ACC112 (cell line): ENCODE measurements at regions not wholly inside any gene's neighbourhood (a gene's known extent, or its start where the extent isn't known, plus 50 kb on each side); places are given as distances from the start of the nearest gene placed in this dataset.
"Not testable (repeated sequence)": the region's sequence is repeated elsewhere in the genome, so short reads cannot be mapped to it uniquely, and the experiment has no call there.

Source experiments
- H2AFZ ChIP-seq: fragments of 200-600 bp; sonication (generic); one replicate; pipeline ENCODE4 v1.6.0; 2017; ENCODE audit warnings: antibody characterized with exemption, low read length; ENCODE audit not compliant: unreplicated experiment
- H3K27ac ChIP-seq: fragments of 200-600 bp; sonication (generic); 2 replicates; pipeline ENCODE4 v1.5.1; 2014; ENCODE audit warnings: low read depth, mild to moderate bottlenecking, antibody characterized with exemption, low read length, moderate library complexity
- H3K27me3 ChIP-seq: fragments of 200-600 bp; sonication (generic); 2 replicates; pipeline ENCODE4 v1.6.1; 2014; ENCODE audit warnings: mild to moderate bottlenecking, antibody characterized with exemption, low read length, moderate library complexity, mixed read lengths; ENCODE audit not compliant: insufficient read depth
- H3K36me3 ChIP-seq: fragments of 200-600 bp; sonication (generic); 2 replicates; pipeline ENCODE4 v1.6.1; 2016; ENCODE audit warnings: mild to moderate bottlenecking, antibody characterized with exemption, low read length, moderate library complexity, mixed read lengths; ENCODE audit not compliant: insufficient read depth
- H3K4me1 ChIP-seq: fragments of 200-600 bp; sonication (generic); one replicate; pipeline ENCODE4 v1.6.1; 2016; ENCODE audit warnings: low read length, mixed read lengths; ENCODE audit not compliant: insufficient read depth, unreplicated experiment, control insufficient read depth
- H3K4me3 ChIP-seq: fragments of 200-600 bp; sonication (generic); 2 replicates; pipeline ENCODE4 v1.5.1; 2014; ENCODE audit warnings: mild to moderate bottlenecking, low read depth, low read length
- H3K79me2 ChIP-seq: fragments of 200-600 bp; sonication (generic); one replicate; pipeline ENCODE4 v1.6.0; 2016; ENCODE audit warnings: low read length; ENCODE audit not compliant: control insufficient read depth, unreplicated experiment, insufficient read depth

- Histone ChIP-seq H3K27ac (no peak overlapping the region), H3K36me3 (no peaks in the 10 kb centered on the region), H3K79me2 (no peaks in the 10 kb centered on the region), H3K4me3 (no peak overlapping the region), H3K4me1 (peaks cover 14% of the 10 kb centered on the region), H2AFZ (no peak overlapping the region), H3K27me3 (no peaks in the 10 kb centered on the region)
Measured at GRCh38 chr17:31678431-31678830, 180.6 kb downstream of the COPRS start.

GRCh38 chr17:31677681-31678080, 181.4 kb downstream of the COPRS start:
- Histone ChIP-seq H3K4me1 (peaks cover 16% of the 10 kb centered on the region), H3K4me3 (no peak overlapping the region), H3K79me2 (no peaks in the 10 kb centered on the region), H3K36me3 (no peaks in the 10 kb centered on the region), H3K27me3 (no peaks in the 10 kb centered on the region), H3K27ac (no peak overlapping the region), H2AFZ (no peak overlapping the region)

GRCh38 chr17:31677036-31677435, 182.0 kb downstream of the COPRS start:
- H2AFZ ChIP-seq = no peak overlapping the region
- H3K4me1 ChIP-seq = peaks cover 22% of the 10 kb centered on the region
- H3K27me3 ChIP-seq = no peaks in the 10 kb centered on the region
- H3K4me3 ChIP-seq = no peak overlapping the region
- no peaks in the 10 kb centered on the region for H3K36me3 ChIP-seq
- H3K79me2 ChIP-seq = no peaks in the 10 kb centered on the region
- no peak overlapping the region for H3K27ac ChIP-seq

- not testable (repeated sequence) for H3K36me3 ChIP-seq, H3K27me3 ChIP-seq, H3K79me2 ChIP-seq, H3K4me3 ChIP-seq, H2AFZ ChIP-seq, H3K27ac ChIP-seq
- H3K4me1 ChIP-seq = peaks cover 23% of the 10 kb centered on the region
Measured at GRCh38 chr17:31675392-31675791, 183.7 kb downstream of the COPRS start.

- H2AFZ ChIP-seq = no peak overlapping the region
Measured at GRCh38 chr17:31674717-31675349, 184.2 kb downstream of the COPRS start.

GRCh38 chr17:31674305-31674704, 184.7 kb downstream of the COPRS start:
- Histone ChIP-seq H3K79me2 (no peaks in the 10 kb centered on the region), H2AFZ (no peak overlapping the region), H3K27me3 (no peaks in the 10 kb centered on the region), H3K36me3 (no peaks in the 10 kb centered on the region), H3K27ac (peak overlapping the region; percentile 27; the same call in 1 of the 2 replicates), H3K4me1 (peaks cover 23% of the 10 kb centered on the region), H3K4me3 (no peak overlapping the region)

More at GRCh38 chr17:31674717-31675349, 184.2 kb downstream of the COPRS start:
- peak overlapping the region; percentile 27; the same call in 1 of the 2 replicates for H3K27ac ChIP-seq
- no peaks in the 10 kb centered on the region for H3K36me3 ChIP-seq
- no peaks in the 10 kb centered on the region for H3K79me2 ChIP-seq
- peaks cover 23% of the 10 kb centered on the region for H3K4me1 ChIP-seq
- no peaks in the 10 kb centered on the region for H3K27me3 ChIP-seq
- H3K4me3 ChIP-seq = no peak overlapping the region

- no peak overlapping the region for H3K4me3 ChIP-seq
- H3K27me3 ChIP-seq = no peaks in the 10 kb centered on the region
- no peak overlapping the region for H2AFZ ChIP-seq
- H3K27ac ChIP-seq = no peak overlapping the region
- H3K4me1 ChIP-seq = peaks cover 23% of the 10 kb centered on the region
- H3K79me2 ChIP-seq = no peaks in the 10 kb centered on the region
- H3K36me3 ChIP-seq = no peaks in the 10 kb centered on the region
Measured at GRCh38 chr17:31673076-31673475, 186.0 kb downstream of the COPRS start.

GRCh38 chr17:31672161-31672819, 186.8 kb downstream of the COPRS start:
- H3K36me3 ChIP-seq = no peaks in the 10 kb centered on the region
- H3K4me3 ChIP-seq = no peak overlapping the region
- no peaks in the 10 kb centered on the region for H3K27me3 ChIP-seq
- H3K27ac ChIP-seq = no peak overlapping the region
- H3K4me1 ChIP-seq = peaks cover 23% of the 10 kb centered on the region
- no peak overlapping the region for H2AFZ ChIP-seq
- H3K79me2 ChIP-seq = no peaks in the 10 kb centered on the region

- H3K36me3 ChIP-seq = no peaks in the 10 kb centered on the region
Measured at GRCh38 chr17:31663576-31663975, 195.5 kb downstream of the COPRS start.

GRCh38 chr17:31660684-31661083, 198.4 kb downstream of the COPRS start:
- Histone ChIP-seq H3K27me3 (peaks cover 6% of the 10 kb centered on the region; the same call in 1 of the 2 replicates), H3K36me3 (no peaks in the 10 kb centered on the region), H2AFZ (no peak overlapping the region), H3K79me2 (no peaks in the 10 kb centered on the region), H3K4me1 (no peaks in the 10 kb centered on the region), H3K4me3 (no peak overlapping the region), H3K27ac (no peak overlapping the region)

More at GRCh38 chr17:31663576-31663975, 195.5 kb downstream of the COPRS start:
- Histone ChIP-seq H2AFZ (no peak overlapping the region), H3K4me1 (no peaks in the 10 kb centered on the region), H3K4me3 (no peak overlapping the region), H3K27ac (no peak overlapping the region), H3K27me3 (peaks cover 6% of the 10 kb centered on the region; the same call in 1 of the 2 replicates), H3K79me2 (no peaks in the 10 kb centered on the region)

- Histone ChIP-seq H3K36me3 (no peaks in the 10 kb centered on the region), H3K4me1 (no peaks in the 10 kb centered on the region), H2AFZ (no peak overlapping the region), H3K27ac (no peak overlapping the region), H3K79me2 (no peaks in the 10 kb centered on the region), H3K27me3 (peaks cover 11% of the 10 kb centered on the region; the same call in 1 of the 2 replicates), H3K4me3 (no peak overlapping the region)
Measured at GRCh38 chr17:31657876-31658275, 201.2 kb downstream of the COPRS start.
